AG09309 (cell line): ENCODE measurements at regions not wholly inside any gene's neighbourhood (a gene's known extent, or its start where the extent isn't known, plus 50 kb on each side); places are given as distances from the start of the nearest gene placed in this dataset.

Experiments used
- DNase-seq: peaks from one replicate; pipeline ENCODE4 v3.0.0-alpha.2; 2010; ENCODE audit warnings: low read depth
- H3K4me3 ChIP-seq: 2 replicates; pipeline ENCODE4 v1.5.1; 2011; ENCODE audit warnings: mild to moderate bottlenecking, low read depth, low read length, moderate library complexity; ENCODE audit not compliant: control insufficient read depth
- CTCF ChIP-seq: IDR thresholded peaks from 2 replicates; pipeline ENCODE4 v1.5.1; 2011; ENCODE audit warnings: mild to moderate bottlenecking, low read depth, low read length, inconsistent platforms; ENCODE audit not compliant: insufficient read depth, control insufficient read depth; ENCODE audit errors: missing control alignments

DNA sequence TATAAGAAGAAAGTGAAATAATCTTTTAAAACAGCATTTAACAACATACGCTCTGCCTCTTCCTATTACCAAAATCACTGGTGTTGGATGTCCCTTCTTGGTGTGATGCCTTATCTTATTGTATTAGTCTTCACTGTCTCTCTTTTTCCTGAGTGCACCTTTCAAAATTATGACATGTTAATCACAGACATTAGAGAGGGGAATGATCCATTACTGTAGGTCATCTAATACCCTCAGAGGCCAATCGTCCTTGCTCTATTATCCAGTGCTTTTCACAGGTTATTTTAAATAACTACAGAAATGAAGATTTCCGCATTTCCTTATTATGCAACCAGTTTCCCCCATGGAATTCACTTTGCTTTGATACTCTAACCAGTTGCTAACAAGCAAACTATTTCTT is 1292.7 kb downstream of the MAT2B start:
- no peak for DNase-seq
- H3K4me3 ChIP-seq, result no peak overlapping the region
- TF ChIP-seq CTCF, result no peak

DNA sequence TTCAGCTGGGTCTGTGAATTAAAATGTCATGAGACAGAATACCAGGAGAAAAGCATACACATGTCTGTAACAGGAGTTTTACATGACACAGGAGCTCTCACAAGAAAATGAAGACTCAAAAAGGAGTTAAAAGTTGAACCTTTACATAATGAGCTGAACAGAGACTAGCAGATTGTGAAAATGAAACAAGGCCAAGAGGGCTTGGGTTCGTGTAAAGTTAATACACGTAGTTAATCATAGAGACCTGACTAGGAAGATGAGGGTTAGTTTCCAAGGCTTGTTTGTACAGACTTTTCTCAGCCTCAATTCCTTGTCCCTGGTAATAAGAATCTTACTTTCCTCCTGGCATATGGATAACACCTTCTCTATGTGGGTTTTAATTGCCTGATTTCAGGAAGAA is 1294.0 kb downstream of the MAT2B start:
- TF ChIP-seq CTCF, result no peak
- H3K4me3 ChIP-seq, result no peak overlapping the region
- DNase-seq, result no peak

- no peak for DNase-seq
- no peak overlapping the region for H3K4me3 ChIP-seq
- TF ChIP-seq CTCF, result no peak
Observed at GRCh38 chr5:164801910-164802309, 1296.5 kb downstream of the MAT2B start.

DNA sequence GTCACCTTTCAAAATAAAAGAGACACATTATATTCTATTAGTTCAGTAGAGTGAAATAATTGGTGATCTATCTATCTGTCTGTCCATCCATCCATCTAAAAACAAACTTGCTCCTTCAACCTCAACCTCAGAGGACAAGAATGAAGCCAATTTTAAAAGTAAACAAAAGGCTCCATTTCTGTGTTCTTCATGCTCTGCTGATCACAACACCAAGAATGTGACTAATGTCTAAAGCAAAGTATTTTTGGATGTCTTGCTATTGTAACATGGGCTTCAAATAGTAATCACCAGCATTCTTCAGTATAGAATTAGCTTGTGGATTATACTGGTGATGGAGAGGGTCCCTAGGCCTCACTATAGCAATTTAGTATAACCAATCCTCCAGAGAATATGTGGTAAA is 1304.4 kb downstream of the MAT2B start:
- H3K4me3 ChIP-seq, result no peak overlapping the region
- TF ChIP-seq CTCF, result no peak
- no peak for DNase-seq

GRCh38 chr5:164818445-164818844 is 1313.0 kb downstream of the MAT2B start:
- no peak for DNase-seq
- no peak for TF ChIP-seq CTCF
- H3K4me3 ChIP-seq, result no peak overlapping the region

DNA sequence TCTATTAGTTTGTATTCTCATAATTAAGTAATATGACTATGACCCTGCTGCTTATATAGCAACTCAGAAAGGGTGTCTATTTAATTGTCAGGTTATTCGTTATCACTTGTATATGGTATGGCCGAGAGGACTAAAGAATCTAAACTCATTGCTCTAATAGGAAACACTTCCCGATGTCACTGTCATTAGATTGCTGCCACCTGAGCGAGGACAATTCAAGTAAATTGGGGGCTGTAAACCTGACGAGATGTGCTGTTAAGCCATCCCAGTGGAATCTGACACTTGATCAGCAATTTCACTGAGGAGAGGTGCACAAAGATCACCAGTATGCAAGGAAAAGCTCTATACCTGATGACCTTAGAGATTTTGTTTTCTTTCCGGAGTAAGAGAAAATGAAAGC is 1319.3 kb downstream of the MAT2B start:
- H3K4me3 ChIP-seq, result no peak overlapping the region
- no peak for TF ChIP-seq CTCF
- no peak for DNase-seq

DNA sequence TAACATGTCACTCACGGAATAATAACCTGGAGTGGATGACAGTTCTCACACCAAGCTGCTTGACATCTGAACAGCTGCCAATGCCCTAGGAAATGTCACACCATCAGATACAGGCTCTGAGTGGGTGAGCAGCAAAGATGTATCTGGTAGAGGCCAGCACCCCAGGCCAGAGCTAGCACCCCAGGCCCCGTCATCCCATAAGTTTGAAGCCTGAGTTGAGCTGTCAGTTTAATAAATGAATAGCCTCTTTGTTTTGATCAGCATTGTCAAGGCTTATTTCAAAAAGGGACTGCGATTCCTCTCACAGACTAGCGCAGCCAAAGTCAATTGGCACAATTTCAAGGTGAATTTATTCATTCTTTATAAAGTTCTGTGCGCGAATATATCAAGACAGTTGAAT is 1327.1 kb downstream of the MAT2B start:
- DNase-seq, result no peak
- no peak overlapping the region for H3K4me3 ChIP-seq
- TF ChIP-seq CTCF, result no peak
